GDM1 (cell line): ENCODE measurements at regions not wholly inside any gene's neighbourhood (a gene's known extent, or its start where the extent isn't known, plus 50 kb on each side); places are given as distances from the start of the nearest gene placed in this dataset.
"Not testable (repeated sequence)": the region's sequence is repeated elsewhere in the genome, so short reads cannot be mapped to it uniquely, and the experiment has no call there.

Experiments
- DNase-seq: peaks from one replicate; lab custom pipeline; 2025; lab: John Stamatoyannopoulos, UW

GRCh38 chr21:35800796-35801385, 259.4 kb downstream of the SETD4 start:
- DNase-seq: not testable (repeated sequence)

GRCh38 chr21:35796844-35797243, 263.5 kb downstream of the SETD4 start:
- DNase-seq: no peak

GRCh38 chr21:35794527-35794926, 265.8 kb downstream of the SETD4 start:
- DNase-seq: not testable (repeated sequence)

- no peak for DNase-seq
Observed at GRCh38 chr21:35792569-35793305, 267.6 kb downstream of the SETD4 start.

- no peak for DNase-seq
Observed at GRCh38 chr21:35791541-35792325, 268.6 kb downstream of the SETD4 start.

- no peak for DNase-seq
Observed at GRCh38 chr21:35783721-35784120, 276.6 kb downstream of the SETD4 start.

- DNase-seq: no peak
Observed at GRCh38 chr21:35782667-35783066, 277.7 kb downstream of the SETD4 start.

- no peak for DNase-seq
Observed at GRCh38 chr21:35780983-35781382, 279.3 kb downstream of the SETD4 start.

- no peak for DNase-seq
Observed at GRCh38 chr21:35779690-35780570, 280.4 kb downstream of the SETD4 start.

GRCh38 chr21:35779167-35779566, 281.2 kb downstream of the SETD4 start:
- DNase-seq: no peak

GRCh38 chr21:35777081-35777480, 283.2 kb downstream of the SETD4 start:
- no peak for DNase-seq

GRCh38 chr21:35775778-35776544, 284.4 kb downstream of the SETD4 start:
- no peak for DNase-seq

- DNase-seq: no peak
Observed at GRCh38 chr21:35770101-35770945, 290.0 kb downstream of the SETD4 start.

- DNase-seq: no peak
Observed at GRCh38 chr21:35768187-35768586, 292.1 kb downstream of the SETD4 start.

- no peak for DNase-seq
Observed at GRCh38 chr21:35764586-35764985, 295.7 kb downstream of the SETD4 start.

GRCh38 chr21:35764077-35764476, 296.2 kb downstream of the SETD4 start:
- no peak for DNase-seq

- no peak for DNase-seq
Observed at GRCh38 chr21:35754583-35754982, 305.7 kb downstream of the SETD4 start.

GRCh38 chr21:35753308-35753707, 307.0 kb downstream of the SETD4 start:
- DNase-seq: no peak

GRCh38 chr21:35751171-35751570, 309.2 kb downstream of the SETD4 start:
- no peak for DNase-seq

- DNase-seq: no peak
Observed at GRCh38 chr21:35749904-35750303, 310.4 kb downstream of the SETD4 start.
